ENCODE measurements at regions not wholly inside any gene's neighbourhood (a gene's known extent, or its start where the extent isn't known, plus 50 kb on each side); places are given as distances from the start of the nearest gene placed in this dataset.

DNA sequence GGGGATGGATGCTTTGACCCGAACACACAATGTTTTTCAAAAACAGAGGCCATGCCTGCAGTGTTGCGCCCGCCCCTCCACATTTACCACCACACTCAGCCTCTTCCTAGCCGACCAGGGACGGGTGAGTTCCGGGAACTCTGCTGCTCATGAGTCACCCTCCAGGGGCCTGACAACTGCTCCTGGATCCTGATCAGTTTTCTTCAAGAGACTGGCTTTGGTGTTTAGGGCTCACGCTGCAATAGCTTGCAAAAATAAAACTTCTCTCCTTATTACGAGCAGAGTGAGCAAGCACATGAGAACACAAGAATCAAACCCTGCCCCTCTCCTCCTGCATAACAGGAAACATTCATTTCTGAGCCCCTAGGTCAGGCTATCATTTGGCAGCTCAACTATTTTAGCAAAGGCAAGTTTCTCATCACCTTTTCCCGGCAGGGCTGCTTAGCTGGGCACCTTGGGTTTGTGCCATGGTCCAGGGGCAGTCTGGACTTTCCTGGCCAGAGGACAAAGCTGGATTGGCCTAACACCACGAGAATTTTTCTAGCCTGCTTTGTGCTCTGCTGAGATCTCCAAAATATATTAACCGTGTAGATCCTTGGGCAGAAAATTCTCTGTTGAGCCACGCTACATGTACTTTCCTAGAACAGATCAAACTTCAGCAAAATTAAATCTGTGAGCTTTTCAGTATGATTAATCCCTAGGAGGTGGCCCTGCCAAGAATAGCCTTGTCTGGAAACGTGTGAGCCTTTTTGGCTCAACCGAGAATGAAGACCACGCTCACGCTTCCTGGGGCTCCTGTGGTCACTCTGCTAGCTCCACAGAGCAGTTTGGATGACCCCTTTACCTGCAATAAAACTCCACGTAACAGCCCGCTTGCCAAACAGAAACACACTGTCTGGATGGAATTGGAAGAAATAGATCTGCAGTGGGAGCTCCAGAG, 52.7 kb upstream of the SPATA12 start:
- TF ChIP-seq, protein P1, sequence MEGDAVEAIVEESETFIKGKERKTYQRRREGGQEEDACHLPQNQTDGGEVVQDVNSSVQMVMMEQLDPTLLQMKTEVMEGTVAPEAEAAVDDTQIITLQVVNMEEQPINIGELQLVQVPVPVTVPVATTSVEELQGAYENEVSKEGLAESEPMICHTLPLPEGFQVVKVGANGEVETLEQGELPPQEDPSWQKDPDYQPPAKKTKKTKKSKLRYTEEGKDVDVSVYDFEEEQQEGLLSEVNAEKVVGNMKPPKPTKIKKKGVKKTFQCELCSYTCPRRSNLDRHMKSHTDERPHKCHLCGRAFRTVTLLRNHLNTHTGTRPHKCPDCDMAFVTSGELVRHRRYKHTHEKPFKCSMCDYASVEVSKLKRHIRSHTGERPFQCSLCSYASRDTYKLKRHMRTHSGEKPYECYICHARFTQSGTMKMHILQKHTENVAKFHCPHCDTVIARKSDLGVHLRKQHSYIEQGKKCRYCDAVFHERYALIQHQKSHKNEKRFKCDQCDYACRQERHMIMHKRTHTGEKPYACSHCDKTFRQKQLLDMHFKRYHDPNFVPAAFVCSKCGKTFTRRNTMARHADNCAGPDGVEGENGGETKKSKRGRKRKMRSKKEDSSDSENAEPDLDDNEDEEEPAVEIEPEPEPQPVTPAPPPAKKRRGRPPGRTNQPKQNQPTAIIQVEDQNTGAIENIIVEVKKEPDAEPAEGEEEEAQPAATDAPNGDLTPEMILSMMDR (IDR thresholded peaks at IDR 0.05), result no peak
- TF ChIP-seq POLR2A (IDR thresholded peaks at IDR 0.05), result no peak

Measured in vagina (tissue), 2 donors.